ENCODE measurements at regions not wholly inside any gene's neighbourhood (a gene's known extent, or its start where the extent isn't known, plus 50 kb on each side); places are given as distances from the start of the nearest gene placed in this dataset.

GRCh38 chr1:37265786-37266667 is 208.4 kb upstream of the ZC3H12A start:
- no peaks in the 10 kb centered on the region for H3K9me3 ChIP-seq (ENCODE audit: control insufficient read depth, low read depth, low read length)
- H2BK5ac ChIP-seq (ENCODE audit: insufficient read length, low read length) = no peak overlapping the region
- H3K79me2 ChIP-seq (ENCODE audit: insufficient read depth, low read length) = no peaks in the 10 kb centered on the region
- no peak overlapping the region for H3K4me2 ChIP-seq (ENCODE audit: insufficient read depth, insufficient read length, low read length)
- H2BK15ac ChIP-seq (ENCODE audit: low read depth, low read length) = no peak overlapping the region
- H2AK5ac ChIP-seq (ENCODE audit: insufficient read length, low read length) = no peak overlapping the region
- peaks cover 36 to 42% of the 10 kb centered on the region in 2 experiments for H3K4me1 Mint-ChIP-seq
- no peaks in the 10 kb centered on the region for H3K79me1 ChIP-seq (ENCODE audit: insufficient read depth, low read depth, low read length, poor library complexity, severe bottlenecking)
- H3K18ac ChIP-seq (ENCODE audit: insufficient read length, low read depth, low read length) = no peak overlapping the region
- no peak overlapping the region for H3K56ac ChIP-seq (ENCODE audit: insufficient read length, low read depth, low read length)
- H3K27ac ChIP-seq (ENCODE audit: insufficient read length, low read depth, low read length) = no peak overlapping the region
- H3K4me1 ChIP-seq (ENCODE audit: insufficient read depth, low read length) = no peaks in the 10 kb centered on the region; the same call in 1 of the 2 replicates
- H2BK120ac ChIP-seq (ENCODE audit: low read depth, low read length, poor library complexity, severe bottlenecking) = no peak overlapping the region
- no peak overlapping the region for H3K9ac ChIP-seq (ENCODE audit: extremely low read depth, insufficient read length, low read length)
- H2BK12ac ChIP-seq (ENCODE audit: insufficient read length, low read depth, low read length) = no peak overlapping the region
- H3K27me3 ChIP-seq (ENCODE audit: insufficient read depth, low read length) = no peaks in the 10 kb centered on the region
- DNase-seq = no peak
- peaks cover 3% of the 10 kb centered on the region for H3K27me3 Mint-ChIP-seq (ENCODE audit: low read depth)
- no peaks in the 10 kb centered on the region for H4K20me1 ChIP-seq (ENCODE audit: control insufficient read depth, insufficient read depth, insufficient read length)
- no peak overlapping the region for H2BK20ac ChIP-seq (ENCODE audit: low read depth, low read length, poor library complexity, severe bottlenecking)
- no peak overlapping the region for H3K23ac ChIP-seq (ENCODE audit: insufficient read length, low read depth, low read length)
- H3K4ac ChIP-seq (ENCODE audit: low read depth, low read length) = no peak overlapping the region
- H3K14ac ChIP-seq (ENCODE audit: insufficient read depth, low read length) = peak overlapping the region; percentile 20; the same call in 1 of the 2 replicates
- no peak overlapping the region for H4K8ac ChIP-seq (replicated peaks; ENCODE audit: insufficient read length, low read depth, low read length)
- H2AFZ ChIP-seq (ENCODE audit: low read length) = no peak overlapping the region
- no peak overlapping the region for H3K4me3 Mint-ChIP-seq
- no peak for TF ChIP-seq CTCF (conservative IDR thresholded peaks at IDR 0.05)
- H3K23me2 ChIP-seq (ENCODE audit: insufficient read length, low read depth, low read length, poor library complexity, severe bottlenecking) = no peaks in the 10 kb centered on the region
- peak overlapping the region in 2 of 3 experiments; percentile 23 to 84; a peak in 1 of 7 replicates for H3K27ac Mint-ChIP-seq
- no peak overlapping the region for H4K91ac ChIP-seq (ENCODE audit: insufficient read length, low read depth, low read length)
- no peak overlapping the region for H3T11ph ChIP-seq (ENCODE audit: low read length)
- H4K5ac ChIP-seq (ENCODE audit: insufficient read length, low read depth, low read length) = no peak overlapping the region
- no peaks in the 10 kb centered on the region for H3K36me3 Mint-ChIP-seq (ENCODE audit: insufficient read depth in 1 of 3, low read depth in 3 of 3)
- no CpG with 5 or more reads among the region's 10 CpGs for WGBS (ENCODE audit: extremely low coverage, insufficient read length, low lambda C conversion rate)
- no peaks in the 10 kb centered on the region for H3K9me3 Mint-ChIP-seq

All from H9 (cell line).